ENCODE measurements at regions not wholly inside any gene's neighbourhood (a gene's known extent, or its start where the extent isn't known, plus 50 kb on each side); places are given as distances from the start of the nearest gene placed in this dataset.

GRCh38 chr2:195001924-195002323, 655.1 kb upstream of the SLC39A10 start:
- Histone ChIP-seq H3K4me2 (ENCODE audit: insufficient read depth, low read length) (no peak overlapping the region), H3K9me3 (ENCODE audit: low read depth, low read length) (peaks cover 3% of the 10 kb centered on the region), H3K79me2 (ENCODE audit: insufficient read depth, low read length) (no peaks in the 10 kb centered on the region), H3K27me3 (ENCODE audit: insufficient read depth, low read length) (no peaks in the 10 kb centered on the region), H3K27ac (ENCODE audit: low read depth, low read length) (no peak overlapping the region), H3K36me3 (ENCODE audit: insufficient read depth, low read length) (no peaks in the 10 kb centered on the region), H3K4me3 (ENCODE audit: insufficient read depth, low read length) (no peak overlapping the region), H2AFZ (ENCODE audit: low read length) (no peak overlapping the region), H3K4me1 (ENCODE audit: insufficient read depth, low read length) (no peaks in the 10 kb centered on the region), H4K20me1 (ENCODE audit: insufficient read depth, low read length) (no peaks in the 10 kb centered on the region)
- no peak for TF ChIP-seq CTCF (IDR thresholded peaks at IDR 0.05; ENCODE audit: extremely low read depth, low read depth, low read length)
- DNase-seq (ENCODE audit: insufficient read length, low spot score, missing footprints), result no peak

GRCh38 chr2:194999771-195000170, 657.3 kb upstream of the SLC39A10 start:
- Histone ChIP-seq H3K4me3 (ENCODE audit: insufficient read depth, low read length) (no peak overlapping the region), H3K4me1 (ENCODE audit: insufficient read depth, low read length) (no peaks in the 10 kb centered on the region), H2AFZ (ENCODE audit: low read length) (no peak overlapping the region), H3K27ac (ENCODE audit: low read depth, low read length) (no peak overlapping the region), H3K4me2 (ENCODE audit: insufficient read depth, low read length) (no peak overlapping the region), H3K9me3 (ENCODE audit: low read depth, low read length) (peaks cover 3% of the 10 kb centered on the region), H3K79me2 (ENCODE audit: insufficient read depth, low read length) (no peaks in the 10 kb centered on the region), H3K27me3 (ENCODE audit: insufficient read depth, low read length) (no peaks in the 10 kb centered on the region), H3K36me3 (ENCODE audit: insufficient read depth, low read length) (no peaks in the 10 kb centered on the region), H4K20me1 (ENCODE audit: insufficient read depth, low read length) (no peaks in the 10 kb centered on the region)
- DNase-seq (ENCODE audit: insufficient read length, low spot score, missing footprints), result no peak
- no peak for TF ChIP-seq CTCF (IDR thresholded peaks at IDR 0.05; ENCODE audit: extremely low read depth, low read depth, low read length)

- Histone ChIP-seq H2AFZ (ENCODE audit: low read length) (no peak overlapping the region), H3K4me3 (ENCODE audit: insufficient read depth, low read length) (no peak overlapping the region), H3K27me3 (ENCODE audit: insufficient read depth, low read length) (no peaks in the 10 kb centered on the region), H3K9me3 (ENCODE audit: low read depth, low read length) (no peaks in the 10 kb centered on the region), H3K4me1 (ENCODE audit: insufficient read depth, low read length) (no peaks in the 10 kb centered on the region), H3K36me3 (ENCODE audit: insufficient read depth, low read length) (no peaks in the 10 kb centered on the region), H3K27ac (ENCODE audit: low read depth, low read length) (no peak overlapping the region), H3K79me2 (ENCODE audit: insufficient read depth, low read length) (no peaks in the 10 kb centered on the region), H3K4me2 (ENCODE audit: insufficient read depth, low read length) (no peak overlapping the region), H4K20me1 (ENCODE audit: insufficient read depth, low read length) (no peaks in the 10 kb centered on the region)
- DNase-seq (ENCODE audit: insufficient read length, low spot score, missing footprints), result no peak
- no peak for TF ChIP-seq CTCF (IDR thresholded peaks at IDR 0.05; ENCODE audit: extremely low read depth, low read depth, low read length)
These were observed 664.4 kb upstream of the SLC39A10 start for GRCh38 chr2:194992648-194993047.

GRCh38 chr2:194985258-194985657, 671.8 kb upstream of the SLC39A10 start:
- Histone ChIP-seq H3K4me3 (ENCODE audit: insufficient read depth, low read length) (no peak overlapping the region), H4K20me1 (ENCODE audit: insufficient read depth, low read length) (no peaks in the 10 kb centered on the region), H3K36me3 (ENCODE audit: insufficient read depth, low read length) (no peaks in the 10 kb centered on the region), H3K4me1 (ENCODE audit: insufficient read depth, low read length) (no peaks in the 10 kb centered on the region), H3K4me2 (ENCODE audit: insufficient read depth, low read length) (no peak overlapping the region), H3K79me2 (ENCODE audit: insufficient read depth, low read length) (no peaks in the 10 kb centered on the region), H3K27ac (ENCODE audit: low read depth, low read length) (no peak overlapping the region), H3K27me3 (ENCODE audit: insufficient read depth, low read length) (no peaks in the 10 kb centered on the region), H2AFZ (ENCODE audit: low read length) (no peak overlapping the region), H3K9me3 (ENCODE audit: low read depth, low read length) (no peaks in the 10 kb centered on the region)
- TF ChIP-seq CTCF (IDR thresholded peaks at IDR 0.05; ENCODE audit: extremely low read depth, low read depth, low read length), result no peak
- no peak for DNase-seq (ENCODE audit: insufficient read length, low spot score, missing footprints)

Measured in osteoblast (primary cell).